GM21381 (cell line): ENCODE measurements at regions not wholly inside any gene's neighbourhood (a gene's known extent, or its start where the extent isn't known, plus 50 kb on each side); places are given as distances from the start of the nearest gene placed in this dataset.

ENCODE experiments used
- ATAC-seq: cut with Tn5 transposase; IDR thresholded peaks from one replicate; pipeline ENCODE4 v1.9.1; 2021; ENCODE audit warnings: mild to moderate bottlenecking, moderate library complexity; ENCODE audit not compliant: unreplicated experiment

DNA sequence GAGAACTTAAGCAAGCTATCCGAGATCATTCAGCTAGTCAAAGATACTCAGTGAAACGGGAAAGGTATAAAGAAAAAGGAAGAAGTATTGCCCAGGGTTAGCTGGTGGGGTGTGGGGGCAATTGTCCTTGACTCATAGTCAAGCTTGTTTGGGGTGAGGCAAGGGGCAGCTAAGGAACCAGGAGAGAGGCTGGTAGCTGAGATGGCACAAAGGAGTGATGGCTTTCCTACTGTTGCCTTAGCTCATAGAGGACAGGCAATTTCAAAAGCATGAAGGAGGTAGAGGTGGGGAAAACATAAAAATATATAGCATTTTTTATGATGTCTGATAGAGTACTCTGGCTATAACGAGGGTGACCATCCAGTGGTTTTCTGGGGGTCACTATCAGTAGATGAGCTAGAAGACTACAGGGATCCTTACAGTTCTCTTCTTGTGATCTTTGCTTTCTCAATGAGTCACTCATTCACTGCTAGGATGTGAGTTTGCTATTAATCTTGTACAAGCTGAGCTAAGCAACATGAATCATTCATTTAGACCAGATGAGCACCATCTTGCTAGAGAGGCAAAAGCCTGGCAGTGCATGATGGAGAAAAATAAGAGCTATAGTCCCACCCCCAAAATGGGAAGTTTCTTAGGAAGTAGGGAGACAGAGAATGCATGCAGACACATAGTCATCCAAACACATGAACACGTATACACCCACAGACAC is 207.1 kb upstream of the PFN2 start:
- no peak for ATAC-seq

DNA sequence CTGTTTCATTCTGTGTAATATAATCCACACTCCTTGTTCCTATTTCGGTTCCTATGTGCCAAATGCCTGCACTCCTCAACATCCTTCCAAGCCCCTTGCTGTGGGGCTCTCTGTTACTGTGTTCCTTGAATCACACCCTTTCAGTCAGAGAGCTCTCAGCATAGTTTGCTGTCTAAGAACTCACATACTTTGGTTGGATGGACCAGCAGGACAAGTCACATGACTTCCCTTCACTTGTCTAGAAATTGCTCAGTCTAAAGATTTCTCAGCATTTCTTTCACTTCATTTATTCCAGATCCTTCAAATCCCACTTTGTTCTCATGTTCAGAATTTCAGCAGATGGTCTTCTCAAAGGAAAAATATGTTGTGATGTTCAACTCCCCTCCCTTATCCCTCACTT is 203.5 kb upstream of the PFN2 start:
- ATAC-seq, result no peak

DNA sequence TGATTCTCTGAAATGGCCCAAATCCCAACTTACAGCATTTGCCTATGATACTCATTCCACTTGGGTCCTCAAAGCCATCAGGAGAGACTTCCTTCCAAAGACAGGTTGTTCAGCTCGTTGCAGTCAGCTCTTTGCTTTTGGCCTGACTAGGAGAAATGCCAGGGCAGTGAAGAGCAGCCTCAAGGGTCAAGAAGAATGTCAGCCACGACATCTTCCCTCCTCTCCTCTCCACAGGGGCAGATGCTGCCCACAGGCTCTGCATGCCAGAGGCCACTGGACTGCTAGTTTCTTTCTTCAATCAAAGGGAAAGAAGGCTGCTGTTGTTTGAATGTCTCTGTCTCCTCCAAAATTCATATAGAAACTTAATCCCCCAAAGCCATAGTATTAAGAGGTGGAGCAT is 201.7 kb upstream of the PFN2 start:
- ATAC-seq, result no peak

DNA sequence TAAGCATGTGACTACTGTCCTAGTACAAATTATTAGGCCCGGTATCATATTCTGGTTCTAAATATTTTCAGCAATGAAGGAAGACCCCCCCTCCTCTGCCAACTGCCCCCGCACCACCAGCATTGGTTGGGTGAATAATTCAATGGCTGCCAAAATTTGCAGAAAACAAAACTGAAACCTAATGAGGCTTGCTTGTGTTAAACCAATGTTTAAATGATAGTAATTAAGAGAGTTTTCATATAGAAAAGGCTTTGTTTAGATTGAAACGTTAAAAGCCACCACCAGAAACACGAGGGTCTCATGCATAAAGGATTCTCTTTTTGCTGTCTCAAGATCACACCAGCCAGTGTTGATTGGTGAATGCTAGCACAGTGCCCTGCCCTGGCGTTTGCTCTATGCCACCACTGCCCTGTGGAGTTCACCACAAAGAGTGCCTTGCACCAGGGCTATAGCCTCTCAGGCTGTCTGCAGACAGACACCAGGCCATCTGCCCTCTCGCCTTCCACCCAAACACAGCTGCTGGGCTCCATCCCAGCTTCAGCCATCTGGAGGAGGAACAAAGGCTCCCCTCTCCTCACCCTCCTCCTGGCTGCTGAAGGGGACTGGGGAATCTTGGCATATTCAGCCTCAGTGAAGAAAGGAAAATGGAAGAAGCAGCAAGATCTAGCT is 200.3 kb upstream of the PFN2 start:
- ATAC-seq, result no peak

DNA sequence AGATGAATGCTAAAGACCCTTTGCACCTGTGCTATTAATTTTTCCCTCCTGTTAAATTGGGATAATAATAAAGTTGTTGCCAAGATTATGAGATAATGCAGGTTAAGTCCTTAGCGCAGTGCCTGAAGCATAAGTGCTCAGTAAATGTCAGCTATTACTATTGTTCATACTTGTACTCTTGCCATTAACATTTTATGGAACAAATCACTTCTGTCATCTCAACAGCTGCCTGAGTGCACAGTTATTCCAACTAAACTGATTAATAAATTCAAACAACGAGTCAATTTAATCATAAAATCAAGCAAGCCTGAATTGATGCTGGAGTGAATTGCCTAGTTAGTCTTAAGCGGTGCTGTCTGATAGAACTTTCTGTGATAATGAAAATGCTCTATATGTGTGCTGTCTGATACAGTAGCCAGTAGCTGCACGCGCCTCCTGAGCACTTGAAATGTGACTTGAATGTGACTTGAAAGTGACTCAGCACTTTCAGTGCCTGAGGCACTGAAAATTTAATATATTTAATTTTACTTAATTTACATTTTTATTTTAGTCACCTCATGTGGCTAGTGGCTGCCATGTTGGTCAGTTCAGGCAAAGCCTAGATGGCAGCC is 198.7 kb upstream of the PFN2 start:
- ATAC-seq, result no peak

- ATAC-seq, result no peak
These were observed 198.0 kb upstream of the PFN2 start for GRCh38 chr3:150168698-150169097.

DNA sequence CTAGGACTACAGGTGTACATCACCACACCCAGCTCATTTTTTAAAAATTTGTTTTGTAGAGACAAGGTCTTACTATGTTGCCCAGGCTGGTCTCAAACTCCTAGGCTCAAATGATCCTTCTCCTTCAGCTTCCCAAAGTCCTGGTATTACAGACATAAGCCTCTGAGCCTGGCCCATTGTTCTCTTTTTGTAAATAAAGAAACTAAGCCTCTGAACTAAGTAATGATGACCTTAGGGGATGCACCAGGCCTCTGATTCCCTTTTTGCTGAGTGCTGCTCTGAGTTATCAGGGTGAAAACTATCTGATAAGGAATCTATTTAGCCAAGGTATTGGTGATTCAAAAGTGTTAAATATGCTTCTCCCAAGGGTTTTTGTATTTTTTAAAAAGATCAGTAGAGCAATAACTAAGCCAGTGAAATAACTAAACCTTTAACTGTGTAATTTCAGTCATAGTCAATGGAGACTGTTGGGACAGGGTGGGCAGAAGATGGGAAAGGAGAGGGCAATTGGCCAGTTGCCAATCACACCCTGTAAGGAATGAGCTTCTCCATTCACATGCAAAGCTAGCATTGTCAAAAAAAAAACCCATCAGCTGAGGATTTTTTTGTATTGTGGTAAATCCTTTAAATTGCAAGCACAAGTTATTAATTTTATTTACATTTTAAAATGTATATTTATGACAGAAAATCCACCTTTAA is 194.8 kb upstream of the PFN2 start:
- ATAC-seq, result no peak

DNA sequence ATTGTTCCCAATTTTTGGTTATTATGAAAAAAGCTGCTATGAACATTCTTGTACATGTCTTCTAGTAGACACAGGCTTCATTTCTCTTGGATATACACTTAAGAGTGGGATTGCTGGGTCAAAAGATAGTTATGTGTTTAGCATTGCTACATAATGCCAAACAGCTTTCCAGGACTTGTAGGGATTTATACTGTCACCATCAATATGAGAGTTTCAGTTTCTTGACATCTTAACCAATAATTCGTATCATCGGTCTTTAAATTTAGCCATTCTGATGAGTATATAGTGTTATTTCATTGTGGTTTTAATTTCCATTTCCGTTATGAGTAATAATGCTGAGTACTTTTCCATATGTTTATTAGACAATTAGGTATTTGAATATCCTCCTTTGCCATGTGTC is 190.3 kb upstream of the PFN2 start:
- ATAC-seq, result no peak

DNA sequence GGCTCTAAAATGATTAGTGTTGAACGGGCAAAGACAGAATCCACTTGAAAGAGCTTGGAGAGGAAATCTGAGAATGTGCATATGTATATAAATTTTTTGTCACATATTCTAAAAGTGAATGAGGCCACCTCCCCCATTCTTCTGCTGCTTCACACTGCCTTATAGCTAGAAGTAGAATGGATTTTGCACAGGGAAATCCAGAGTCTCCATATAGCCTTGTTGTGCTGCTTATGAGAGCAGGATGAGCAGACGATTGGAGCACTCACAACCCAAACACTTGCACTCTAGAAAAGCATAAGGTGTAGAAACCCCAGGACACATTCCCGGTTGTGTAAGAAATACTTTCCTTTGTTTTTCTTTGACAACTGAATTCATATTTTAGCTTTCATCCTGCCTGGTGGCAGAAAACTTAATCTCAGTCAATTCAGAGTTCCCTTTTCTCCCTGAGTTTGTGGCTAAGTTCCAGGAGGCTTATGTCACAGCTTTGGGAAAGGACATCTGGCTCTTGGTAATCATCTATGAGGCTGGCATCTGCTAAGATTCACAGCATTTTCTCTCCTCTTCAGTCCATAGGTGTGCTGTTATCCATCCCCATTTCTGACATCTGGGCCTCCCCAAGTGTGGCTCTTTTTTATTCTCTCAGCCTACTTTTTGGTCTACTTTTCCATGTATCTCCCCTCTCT is 188.4 kb upstream of the PFN2 start:
- ATAC-seq, result no peak

DNA sequence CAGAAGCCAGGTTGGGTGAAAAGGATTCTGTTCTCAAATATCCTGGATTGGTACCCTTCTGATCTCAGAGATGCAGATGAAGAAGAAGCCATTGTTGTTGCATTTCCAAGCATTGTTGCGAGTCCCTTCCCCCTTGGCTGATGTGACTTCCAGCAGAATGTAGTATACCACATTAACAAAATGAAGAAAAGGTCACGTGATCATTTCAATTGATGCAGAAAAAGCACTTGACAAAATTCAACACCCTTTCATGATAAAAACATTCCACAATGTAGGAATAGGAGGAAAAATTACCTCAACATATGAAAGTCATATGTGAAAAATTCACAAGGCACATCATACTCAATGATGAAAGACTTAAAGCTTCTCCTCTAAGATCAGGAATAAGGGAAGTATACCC is 181.9 kb upstream of the PFN2 start:
- no peak for ATAC-seq

GRCh38 chr3:150150633-150151032 is 179.9 kb upstream of the PFN2 start:
- ATAC-seq, result no peak

- no peak for ATAC-seq
These were observed 179.0 kb upstream of the PFN2 start for GRCh38 chr3:150149651-150150051.

GRCh38 chr3:150148227-150148626 is 177.5 kb upstream of the PFN2 start:
- ATAC-seq, result no peak

- no peak for ATAC-seq
These were observed 177.1 kb upstream of the PFN2 start for GRCh38 chr3:150147776-150148175.

GRCh38 chr3:150146991-150147761 is 176.5 kb upstream of the PFN2 start:
- no peak for ATAC-seq

GRCh38 chr3:150145659-150146058 is 175.0 kb upstream of the PFN2 start:
- ATAC-seq, result no peak

DNA sequence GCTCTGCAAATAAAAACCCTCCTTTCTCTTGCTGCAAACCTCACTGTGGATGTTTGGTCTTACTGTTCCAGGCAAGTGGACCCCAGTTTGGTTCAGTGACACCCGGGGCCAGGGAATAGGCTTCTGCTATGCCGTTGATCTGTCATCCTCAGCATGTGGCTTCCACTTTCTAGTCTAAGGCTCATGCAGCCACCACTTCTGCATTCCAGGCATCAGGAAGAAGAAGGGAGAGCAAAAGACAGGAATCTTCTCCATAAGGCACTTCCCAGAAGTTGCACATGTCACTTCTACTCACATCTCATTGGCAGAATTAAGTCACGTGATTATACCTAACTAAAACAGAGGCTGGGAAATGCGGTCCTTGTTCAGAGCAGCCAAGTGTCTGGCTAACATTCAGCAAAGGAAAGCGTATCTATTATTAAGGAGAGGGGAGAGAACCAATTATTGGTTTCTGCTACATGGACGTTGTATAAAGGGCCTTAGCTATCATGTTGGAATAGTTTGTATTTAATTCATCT is 173.6 kb upstream of the PFN2 start:
- no peak for ATAC-seq

GRCh38 chr3:150142936-150143335 is 172.2 kb upstream of the PFN2 start:
- ATAC-seq, result no peak

GRCh38 chr3:150141790-150142326 is 171.2 kb upstream of the PFN2 start:
- ATAC-seq, result no peak
